AG09319 (cell line): ENCODE measurements at regions not wholly inside any gene's neighbourhood (a gene's known extent, or its start where the extent isn't known, plus 50 kb on each side); places are given as distances from the start of the nearest gene placed in this dataset.

Source experiments
- DNase-seq: peaks from one replicate; pipeline ENCODE4 v3.0.0-alpha.2; 2010; ENCODE audit warnings: low read depth; ENCODE audit errors: extremely low read depth
- CTCF ChIP-seq: IDR thresholded peaks from 2 replicates; pipeline ENCODE4 v1.5.1; 2011; ENCODE audit warnings: low read depth, mild to moderate bottlenecking, inconsistent platforms, low read length, moderate library complexity

DNA sequence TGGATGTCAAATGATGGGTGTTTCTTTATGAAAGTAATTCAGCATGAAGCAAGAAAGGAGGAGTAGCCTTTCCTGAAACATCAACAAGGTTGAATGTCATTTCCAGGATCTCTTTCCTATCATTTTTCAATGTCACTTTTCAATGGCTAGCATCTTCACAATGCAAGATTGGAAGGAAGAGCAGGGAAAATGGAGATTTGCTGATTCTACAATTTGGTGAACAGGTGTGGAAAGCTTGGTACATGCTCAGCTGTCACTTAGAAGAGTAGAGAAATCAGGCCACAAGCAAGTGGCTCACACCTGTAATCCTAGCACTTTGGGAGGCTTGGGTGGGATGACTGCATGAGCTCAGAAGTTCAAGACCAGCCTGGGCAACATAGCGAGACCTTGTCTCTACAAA, 112.7 kb upstream of the FERMT1 start:
- no peak for TF ChIP-seq CTCF
- DNase-seq, result no peak

- no peak for TF ChIP-seq CTCF
- DNase-seq, result no peak
Observed at GRCh38 chr20:6232436-6232835, 109.6 kb upstream of the FERMT1 start.

DNA sequence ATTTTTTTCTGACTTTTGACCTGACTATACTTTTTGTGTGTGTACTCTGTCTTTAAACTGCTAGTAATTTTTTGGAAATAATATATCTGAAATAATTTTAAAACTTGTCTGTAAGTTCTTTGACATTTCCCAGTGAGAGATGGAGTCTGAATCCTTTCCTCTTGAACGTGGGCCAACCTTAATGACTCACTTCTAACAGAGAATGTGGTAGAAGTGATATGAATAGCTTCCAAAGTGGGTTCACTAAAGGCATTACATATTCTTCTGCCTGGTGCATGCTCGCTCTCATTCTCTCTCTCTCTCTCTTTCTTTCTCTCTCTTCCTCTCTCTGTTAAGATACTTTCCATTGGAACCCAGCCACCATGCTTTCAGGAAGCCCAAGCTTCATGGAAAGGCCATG, 108.7 kb upstream of the FERMT1 start:
- no peak for TF ChIP-seq CTCF
- DNase-seq, result no peak

DNA sequence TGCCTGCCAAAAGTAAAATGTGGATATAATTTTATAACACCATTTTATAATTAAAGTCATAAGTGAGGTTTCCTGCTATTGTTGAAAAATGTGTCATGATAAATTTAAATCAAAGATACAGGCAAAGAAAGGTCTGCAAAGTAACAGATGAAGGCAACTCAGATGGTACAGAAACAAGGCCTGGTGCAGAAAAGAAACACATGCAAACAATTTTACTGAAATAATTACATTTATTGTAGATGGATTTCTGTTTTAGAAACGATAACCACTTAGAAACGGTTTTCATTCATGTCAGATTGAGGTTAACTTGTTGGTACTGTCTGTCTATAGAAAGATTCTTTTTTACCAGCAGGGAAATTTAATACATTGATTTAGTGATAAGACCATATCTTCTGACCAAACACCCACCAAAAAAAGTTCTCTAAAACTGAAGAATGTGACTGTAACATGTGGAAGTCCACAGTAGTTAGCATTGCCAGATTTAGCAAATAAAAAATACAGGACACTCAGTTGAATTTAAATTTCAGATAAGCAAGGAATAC, 105.5 kb upstream of the FERMT1 start:
- TF ChIP-seq CTCF, result no peak
- no peak for DNase-seq

DNA sequence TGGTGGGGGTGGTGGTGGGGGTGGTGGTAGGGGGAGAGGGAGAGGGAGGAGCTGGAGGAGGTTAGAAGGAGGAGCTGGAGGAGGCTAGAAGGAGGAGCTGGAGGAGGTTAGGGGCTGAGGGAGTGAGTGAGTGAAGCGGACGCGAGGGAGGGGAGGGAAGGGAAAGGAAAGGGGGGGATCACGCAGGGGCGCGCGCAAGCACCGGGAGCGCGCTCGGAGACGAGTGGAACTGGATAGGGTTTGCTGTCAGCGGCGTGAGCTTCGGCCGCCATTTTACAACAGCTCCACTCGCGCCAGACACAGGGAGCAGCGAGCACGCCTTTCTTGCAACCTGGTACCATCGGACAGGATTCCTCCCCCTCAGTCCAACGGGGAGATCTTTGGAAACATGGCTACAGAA, 90.5 kb upstream of the FERMT1 start:
- TF ChIP-seq CTCF, result no peak
- no peak for DNase-seq

- no peak for TF ChIP-seq CTCF
- DNase-seq, result no peak
Observed at GRCh38 chr20:6212903-6213302, 90.1 kb upstream of the FERMT1 start.

GRCh38 chr20:6209093-6209492, 86.3 kb upstream of the FERMT1 start:
- no peak for TF ChIP-seq CTCF
- no peak for DNase-seq

- no peak for DNase-seq
- TF ChIP-seq CTCF, result no peak
Observed at GRCh38 chr20:6200092-6200491, 77.3 kb upstream of the FERMT1 start.
